T-helper 1 cell (primary cell): ENCODE measurements at regions not wholly inside any gene's neighbourhood (a gene's known extent, or its start where the extent isn't known, plus 50 kb on each side); places are given as distances from the start of the nearest gene placed in this dataset.
"Not testable (repeated sequence)": the region's sequence is repeated elsewhere in the genome, so short reads cannot be mapped to it uniquely, and the experiment has no call there.

ENCODE experiments used
- DNase-seq, 5 donors: peaks; one replicate each; pipeline ENCODE4 v3.0.0-alpha.2; 2012 to 2020

DNA sequence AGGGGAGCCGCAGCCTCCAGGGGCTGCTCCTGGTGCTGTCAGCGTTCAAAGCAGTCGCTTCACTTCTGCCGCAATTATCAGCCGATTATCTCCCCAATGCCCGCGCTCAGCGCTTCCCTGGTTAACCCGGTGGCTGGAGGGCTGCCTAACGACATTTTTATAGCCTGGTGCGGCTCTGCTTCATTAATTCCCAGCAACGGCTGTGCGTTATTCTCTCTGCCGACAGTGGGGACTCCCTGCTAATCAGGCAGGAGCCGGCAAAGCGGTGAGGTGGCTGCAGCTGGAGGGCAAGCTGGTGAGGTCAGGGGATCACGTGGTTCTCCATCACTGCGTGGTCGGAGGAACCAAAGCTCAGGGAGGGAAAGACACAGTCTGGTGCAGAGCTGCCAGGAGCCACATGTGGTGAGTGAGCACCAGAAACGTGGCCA, 62.9 kb downstream of the GLRX5 start:
- DNase-seq, result no peak

DNA sequence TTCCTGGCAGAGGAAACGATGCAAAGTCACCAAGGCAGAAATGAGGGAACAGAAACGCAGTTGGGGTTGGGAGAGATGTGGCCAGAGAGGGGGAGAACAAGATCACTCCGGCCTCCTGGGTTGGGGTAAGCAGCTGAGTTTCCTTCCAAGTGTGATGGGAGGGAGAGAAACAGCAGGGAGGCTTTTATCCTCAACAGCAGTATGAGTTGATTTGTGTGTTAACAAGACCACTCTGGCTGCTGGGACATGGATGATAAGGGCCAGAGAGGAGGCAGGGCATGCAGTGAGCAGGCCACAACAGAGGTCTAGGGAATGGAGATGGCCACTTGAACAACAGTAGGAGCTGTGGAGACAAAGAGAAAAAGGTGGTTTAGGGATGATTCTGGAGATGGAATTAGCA, 66.8 kb downstream of the GLRX5 start:
- DNase-seq, result no peak

- no peak for DNase-seq
Observed at GRCh38 chr14:95603415-95603814, 68.6 kb downstream of the GLRX5 start.

DNA sequence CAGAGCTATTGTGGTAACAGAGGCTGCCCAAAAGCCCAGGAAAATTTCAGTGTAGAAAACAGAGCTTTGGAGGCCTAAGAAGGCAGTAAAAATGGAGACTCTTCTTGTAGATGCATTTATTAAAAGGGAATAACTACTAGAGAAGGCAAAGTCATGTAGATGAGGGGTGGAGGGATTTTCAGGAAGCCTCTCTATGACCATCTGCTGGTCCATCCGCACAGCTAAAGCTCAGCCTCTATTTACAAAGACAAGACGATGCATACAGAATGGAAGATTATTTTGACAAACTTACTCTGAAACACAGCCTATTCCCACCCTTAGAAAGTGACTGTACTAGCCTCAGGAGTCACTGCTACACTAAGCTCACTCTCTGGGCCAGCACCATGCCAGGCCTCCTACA, 71.4 kb downstream of the GLRX5 start:
- no peak for DNase-seq

GRCh38 chr14:95608637-95609235, 73.9 kb downstream of the GLRX5 start:
- DNase-seq, result no peak

- DNase-seq, result no peak
Observed at GRCh38 chr14:95609398-95609990, 74.6 kb downstream of the GLRX5 start.

GRCh38 chr14:95611293-95611880, 74.8 kb upstream of the TCL1B start:
- DNase-seq, result no peak

DNA sequence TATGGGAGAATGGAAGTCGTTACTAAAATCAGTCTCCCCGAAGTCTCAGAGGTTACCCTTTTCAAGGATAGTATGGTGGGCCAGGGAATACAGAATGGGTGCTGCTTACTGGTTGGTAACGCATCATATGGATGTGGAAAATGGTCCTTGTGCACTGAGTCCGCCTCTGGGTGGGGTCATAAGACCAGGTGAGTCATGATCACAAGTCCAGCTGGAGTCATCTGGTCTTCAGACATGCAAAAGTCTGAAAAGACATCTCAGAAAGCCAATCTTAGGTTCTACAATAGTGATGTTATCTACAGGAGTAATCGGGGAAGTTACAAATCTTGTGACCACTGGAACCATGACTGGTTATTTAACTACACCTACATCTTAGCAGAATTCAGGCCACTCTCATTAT, 71.9 kb upstream of the TCL1B start:
- no peak for DNase-seq

- DNase-seq, result no peak
Observed at GRCh38 chr14:95616745-95617144, 69.5 kb upstream of the TCL1B start.

GRCh38 chr14:95619785-95620417, 66.3 kb upstream of the TCL1B start:
- no peak for DNase-seq

DNA sequence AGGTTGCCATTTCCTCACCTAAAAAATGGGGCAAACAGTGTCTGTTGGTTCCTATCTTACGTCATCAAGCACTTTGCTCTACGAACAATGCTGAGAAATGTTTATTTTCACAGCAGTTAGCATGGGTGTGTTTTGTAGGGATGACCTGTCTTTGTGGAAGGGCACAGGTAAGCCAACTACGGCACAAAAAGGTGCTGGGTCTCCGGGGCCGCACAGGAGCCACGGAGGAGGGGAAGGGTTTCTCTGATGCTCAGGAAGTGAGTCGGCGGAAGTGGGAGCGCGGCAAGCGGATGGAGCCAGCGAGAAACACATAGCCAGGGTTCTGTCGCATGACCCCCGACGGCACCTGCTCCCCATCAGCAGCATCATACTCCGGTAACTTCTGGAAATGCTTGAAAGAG, 65.6 kb upstream of the TCL1B start:
- DNase-seq, result peak in 1 of 5 donors; percentile 30

DNA sequence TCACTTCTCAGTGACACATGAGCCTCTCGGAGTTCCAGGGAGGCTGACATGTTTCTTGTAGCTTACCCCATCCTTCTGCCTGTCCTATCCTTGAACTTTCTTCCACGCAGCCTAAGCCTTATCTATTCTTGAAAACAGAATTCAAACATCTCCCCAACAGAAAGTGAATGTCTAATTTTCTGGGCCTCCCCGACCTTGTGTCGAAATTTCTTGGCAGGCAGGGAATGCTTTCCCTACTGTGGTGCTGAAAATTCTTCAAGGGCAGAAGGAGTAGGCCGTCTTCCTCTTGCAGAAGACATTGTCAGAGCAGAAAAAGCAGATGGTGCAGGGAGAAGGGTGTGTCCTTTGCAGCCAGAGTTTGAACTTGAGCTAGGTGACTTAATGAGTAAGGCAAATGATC, 63.0 kb upstream of the TCL1B start:
- DNase-seq, result no peak

GRCh38 chr14:95625710-95626109, 60.5 kb upstream of the TCL1B start:
- not testable (repeated sequence) for DNase-seq

GRCh38 chr14:95635051-95635450, 51.2 kb upstream of the TCL1B start:
- DNase-seq, result no peak
